HEK293 (cell line): ENCODE measurements at regions not wholly inside any gene's neighbourhood (a gene's known extent, or its start where the extent isn't known, plus 50 kb on each side); places are given as distances from the start of the nearest gene placed in this dataset.

ENCODE experiments used
- CTCF ChIA-PET: fragments of 350-600 bp; formaldehyde crosslinking; extraction: SDS; loops from one replicate; lab custom pipeline; 2021; ENCODE audit warnings: antibody characterized with exemption; lab: Yijun Ruan, JAX
- POLR2A ChIA-PET: fragments of 300-600 bp; formaldehyde crosslinking; extraction: SDS; loops from one replicate; lab custom pipeline; 2020; ENCODE audit warnings: antibody characterized with exemption, inconsistent platforms; lab: Yijun Ruan, JAX
- H3K27ac ChIP-seq: fragments of 200-500 bp; sonication (Bioruptor generic); 2 replicates; pipeline ENCODE4 v1.5.1; 2014; ENCODE audit warnings: low read depth, low read length, control low read depth, inconsistent platforms; ENCODE audit errors: extremely low read depth
- H3K36me3 ChIP-seq, 2 experiments: fragments of 200-500 bp in 1 of 2; sonication (Bioruptor generic) in 1 of 2; 1 replicate in 1 of 2; 2 replicates in 1 of 2; pipeline ENCODE4 v1.5.1; 2014 to 2017; ENCODE audit warnings: inconsistent platforms in 2 of 2, low read length in 2 of 2; ENCODE audit not compliant: control insufficient read depth in 2 of 2, insufficient read depth in 1 of 2
- H3K4me1 ChIP-seq: fragments of 200-500 bp; sonication (Bioruptor generic); 2 replicates; pipeline ENCODE4 v1.5.1; 2014; ENCODE audit warnings: mild to moderate bottlenecking, low read length, inconsistent platforms; ENCODE audit not compliant: control insufficient read depth, insufficient read depth
- H3K4me3 ChIP-seq: 2 replicates; pipeline ENCODE4 v1.5.1; 2011; ENCODE audit warnings: low read depth, mild to moderate bottlenecking, control low read depth, low read length, moderate library complexity
- H3K9me3 ChIP-seq: fragments of 200-500 bp; sonication (Bioruptor generic); 2 replicates; pipeline ENCODE4 v1.5.1; 2014; ENCODE audit warnings: low read depth, low read length, inconsistent platforms; ENCODE audit not compliant: control insufficient read depth, insufficient read depth
- AEBP2 ChIP-seq: fragments of 450-650 bp; formaldehyde crosslinking; IDR thresholded peaks from 2 replicates; pipeline ENCODE4 v1.5.1; 2016; ENCODE audit warnings: missing biosample characterization, missing genetic modification characterization, borderline replicate concordance
- BCL11B ChIP-seq: fragments of 450-650 bp; formaldehyde crosslinking; IDR thresholded peaks from 2 replicates; pipeline ENCODE4 v1.5.1; 2016; ENCODE audit warnings: low read depth, missing biosample characterization, missing genetic modification characterization
- FEZF1 ChIP-seq: fragments of 450-650 bp; formaldehyde crosslinking; IDR thresholded peaks from 2 replicates; pipeline ENCODE4 v1.5.1; 2016; ENCODE audit warnings: missing biosample characterization, missing genetic modification characterization
- OSR2 ChIP-seq: fragments of 450-650 bp; formaldehyde crosslinking; IDR thresholded peaks from 2 replicates; pipeline ENCODE4 v1.5.1; 2016; ENCODE audit warnings: missing biosample characterization, missing genetic modification characterization
- PBX3 ChIP-seq: sonication (generic); formaldehyde crosslinking; IDR thresholded peaks from 2 replicates; pipeline ENCODE4 v1.8.1; 2022; ENCODE audit warnings: mild to moderate bottlenecking, moderate library complexity, missing genetic modification reagents
- REPIN1 ChIP-seq: fragments of 450-650 bp; formaldehyde crosslinking; IDR thresholded peaks from 2 replicates; pipeline ENCODE4 v1.5.1; 2017; ENCODE audit warnings: missing biosample characterization, missing genetic modification characterization, low read depth
- REST ChIP-seq: fragments of 450-650 bp; formaldehyde crosslinking; IDR thresholded peaks from 2 replicates; pipeline ENCODE4 v1.5.1; 2016; ENCODE audit warnings: missing biosample characterization, missing genetic modification characterization
- SP2 ChIP-seq: fragments of 450-650 bp; formaldehyde crosslinking; IDR thresholded peaks from 2 replicates; pipeline ENCODE4 v1.5.1; 2016; ENCODE audit warnings: missing biosample characterization, missing genetic modification characterization
- ZBTB7A ChIP-seq: fragments of 450-650 bp; formaldehyde crosslinking; IDR thresholded peaks from 2 replicates; pipeline ENCODE4 v1.5.1; 2016; ENCODE audit warnings: low read depth, missing biosample characterization, missing genetic modification characterization
- ZEB2 ChIP-seq: fragments of 450-650 bp; formaldehyde crosslinking; IDR thresholded peaks from 2 replicates; pipeline ENCODE4 v1.5.1; 2016; ENCODE audit warnings: missing biosample characterization, missing genetic modification characterization
- ZIC2 ChIP-seq: fragments of 450-650 bp; formaldehyde crosslinking; IDR thresholded peaks from 2 replicates; pipeline ENCODE4 v1.5.1; 2016; ENCODE audit warnings: missing biosample characterization, missing genetic modification characterization
- ZNF114 ChIP-seq: fragments of 450-650 bp; formaldehyde crosslinking; IDR thresholded peaks from 2 replicates; pipeline ENCODE4 v1.5.0; 2017; ENCODE audit warnings: missing biosample characterization, missing genetic modification characterization
- ZNF202 ChIP-seq: fragments of 450-650 bp; formaldehyde crosslinking; IDR thresholded peaks from 2 replicates; pipeline ENCODE4 v1.5.1; 2016; ENCODE audit warnings: missing biosample characterization, missing genetic modification characterization, borderline replicate concordance
- ZNF423 ChIP-seq: fragments of 450-650 bp; formaldehyde crosslinking; IDR thresholded peaks from 2 replicates; pipeline ENCODE4 v1.5.1; 2016; ENCODE audit warnings: missing biosample characterization, missing genetic modification characterization
- ZNF514 ChIP-seq: fragments of 450-650 bp; formaldehyde crosslinking; IDR thresholded peaks from 2 replicates; pipeline ENCODE4 v1.5.1; 2016; ENCODE audit warnings: missing biosample characterization, missing genetic modification characterization
- ZNF843 ChIP-seq: fragments of 450-650 bp; formaldehyde crosslinking; IDR thresholded peaks from 2 replicates; pipeline ENCODE4 v1.5.1; 2016; ENCODE audit warnings: missing biosample characterization, missing genetic modification characterization
- ZXDB ChIP-seq: fragments of 450-650 bp; formaldehyde crosslinking; IDR thresholded peaks from 2 replicates; pipeline ENCODE4 v1.5.1; 2016; ENCODE audit warnings: missing biosample characterization, missing genetic modification characterization
- TF ChIP-seq, protein P1 (sequence below): fragments of 450-650 bp; formaldehyde crosslinking; IDR thresholded peaks from 2 replicates; pipeline ENCODE4 v1.5.1; 2016; ENCODE audit warnings: missing biosample characterization, missing genetic modification characterization

- TF ChIP-seq, protein P1, sequence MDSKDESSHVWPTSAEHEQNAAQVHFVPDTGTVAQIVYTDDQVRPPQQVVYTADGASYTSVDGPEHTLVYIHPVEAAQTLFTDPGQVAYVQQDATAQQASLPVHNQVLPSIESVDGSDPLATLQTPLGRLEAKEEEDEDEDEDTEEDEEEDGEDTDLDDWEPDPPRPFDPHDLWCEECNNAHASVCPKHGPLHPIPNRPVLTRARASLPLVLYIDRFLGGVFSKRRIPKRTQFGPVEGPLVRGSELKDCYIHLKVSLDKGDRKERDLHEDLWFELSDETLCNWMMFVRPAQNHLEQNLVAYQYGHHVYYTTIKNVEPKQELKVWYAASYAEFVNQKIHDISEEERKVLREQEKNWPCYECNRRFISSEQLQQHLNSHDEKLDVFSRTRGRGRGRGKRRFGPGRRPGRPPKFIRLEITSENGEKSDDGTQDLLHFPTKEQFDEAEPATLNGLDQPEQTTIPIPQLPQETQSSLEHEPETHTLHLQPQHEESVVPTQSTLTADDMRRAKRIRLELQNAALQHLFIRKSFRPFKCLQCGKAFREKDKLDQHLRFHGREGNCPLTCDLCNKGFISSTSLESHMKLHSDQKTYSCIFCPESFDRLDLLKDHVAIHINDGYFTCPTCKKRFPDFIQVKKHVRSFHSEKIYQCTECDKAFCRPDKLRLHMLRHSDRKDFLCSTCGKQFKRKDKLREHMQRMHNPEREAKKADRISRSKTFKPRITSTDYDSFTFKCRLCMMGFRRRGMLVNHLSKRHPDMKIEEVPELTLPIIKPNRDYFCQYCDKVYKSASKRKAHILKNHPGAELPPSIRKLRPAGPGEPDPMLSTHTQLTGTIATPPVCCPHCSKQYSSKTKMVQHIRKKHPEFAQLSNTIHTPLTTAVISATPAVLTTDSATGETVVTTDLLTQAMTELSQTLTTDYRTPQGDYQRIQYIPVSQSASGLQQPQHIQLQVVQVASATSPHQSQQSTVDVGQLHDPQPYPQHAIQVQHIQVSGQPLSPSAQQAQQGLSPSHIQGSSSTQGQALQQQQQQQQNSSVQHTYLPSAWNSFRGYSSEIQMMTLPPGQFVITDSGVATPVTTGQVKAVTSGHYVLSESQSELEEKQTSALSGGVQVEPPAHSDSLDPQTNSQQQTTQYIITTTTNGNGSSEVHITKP = no peak
- TF ChIP-seq SP2 (tag by site-specific recombination) = no peak
- no peak for TF ChIP-seq ZNF114 (tag by site-specific recombination)
- peak; percentile 95 for TF ChIP-seq FEZF1 (tag by site-specific recombination)
- TF ChIP-seq PBX3 (CRISPR knock-in tag) = no peak
- peak; percentile 30; the same call in 1 of the 2 replicates for TF ChIP-seq ZXDB (tag by site-specific recombination)
- TF ChIP-seq BCL11B (tag by site-specific recombination) = peak; percentile 53; the same call in 1 of the 2 replicates
- no peak for TF ChIP-seq REST (tag by site-specific recombination)
- TF ChIP-seq ZNF202 (tag by site-specific recombination) = no peak
- peak; percentile 63; the same call in 1 of the 2 replicates for TF ChIP-seq OSR2
- peak; percentile 43; the same call in 1 of the 2 replicates for TF ChIP-seq ZEB2 (tag by site-specific recombination)
- peak; percentile 71 for TF ChIP-seq ZNF843 (tag by site-specific recombination)
- TF ChIP-seq ZNF514 (tag by site-specific recombination) = no peak
- peak; percentile 69 for TF ChIP-seq ZIC2 (tag by site-specific recombination)
- TF ChIP-seq, all 188 proteins: peak for 13
Measured at GRCh38 chr13:79907527-79907926, 426.6 kb downstream of the NDFIP2 start (continued).

DNA sequence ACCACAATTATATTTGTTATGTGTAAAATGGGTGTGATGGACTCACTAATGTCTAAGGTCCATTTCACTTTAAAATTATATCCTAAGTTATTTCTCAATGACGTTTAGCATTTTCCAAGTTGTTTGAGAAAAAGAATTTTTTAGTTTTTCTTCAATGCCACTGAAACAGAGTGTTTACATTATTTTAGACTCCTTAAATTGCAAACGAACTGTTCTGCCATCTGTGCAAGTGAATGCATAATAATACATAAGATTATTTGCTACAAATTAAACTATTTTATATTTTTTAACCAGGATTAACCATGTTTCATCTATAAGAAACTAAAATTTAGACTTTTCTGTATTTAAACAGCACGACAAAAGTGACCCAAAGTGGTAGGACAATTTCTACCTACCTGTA is 425.4 kb downstream of the NDFIP2 start:
- H3K36me3 ChIP-seq = no peaks in the 10 kb centered on the region
- no peaks in the 10 kb centered on the region for H3K4me1 ChIP-seq
- POLR2A ChIA-PET = no interaction called here
- CTCF ChIA-PET = no interaction called here
- TF ChIP-seq AEBP2 (tag by site-specific recombination) (no peak), ZNF423 (no peak), ZBTB7A (tag by site-specific recombination) (no peak), REPIN1 (tag by site-specific recombination) (no peak)
- H3K9me3 ChIP-seq = no peaks in the 10 kb centered on the region
- no peak overlapping the region for H3K27ac ChIP-seq
- H3K4me3 ChIP-seq = no peak overlapping the region
